ENCODE measurements at regions not wholly inside any gene's neighbourhood (a gene's known extent, or its start where the extent isn't known, plus 50 kb on each side); places are given as distances from the start of the nearest gene placed in this dataset.
"Not testable (repeated sequence)": the region's sequence is repeated elsewhere in the genome, so short reads cannot be mapped to it uniquely, and the experiment has no call there.

GRCh38 chr11:33971530-33971929 is 79.7 kb upstream of the LMO2 start:
- not testable (repeated sequence) for DNase-seq (ENCODE audit: low spot score)

- DNase-seq (ENCODE audit: low spot score), result peak; percentile 49
Observed at GRCh38 chr11:33970984-33971466, 79.1 kb upstream of the LMO2 start.

- no peak for DNase-seq (ENCODE audit: low spot score)
Observed at GRCh38 chr11:33967451-33967850, 75.6 kb upstream of the LMO2 start.

GRCh38 chr11:33965032-33965431 is 73.2 kb upstream of the LMO2 start:
- DNase-seq (ENCODE audit: low spot score), result no peak

GRCh38 chr11:33959855-33960400 is 68.1 kb upstream of the LMO2 start:
- no peak for DNase-seq (ENCODE audit: low spot score)

GRCh38 chr11:33957304-33957917 is 65.5 kb upstream of the LMO2 start:
- DNase-seq (ENCODE audit: low spot score), result no peak

- no peak for DNase-seq (ENCODE audit: low spot score)
Observed at GRCh38 chr11:33956611-33957010, 64.7 kb upstream of the LMO2 start.

- no peak for DNase-seq (ENCODE audit: low spot score)
Observed at GRCh38 chr11:33953289-33953688, 61.4 kb upstream of the LMO2 start.

- DNase-seq (ENCODE audit: low spot score), result no peak
Observed at GRCh38 chr11:33952805-33953204, 60.9 kb upstream of the LMO2 start.

GRCh38 chr11:33949252-33949913 is 57.5 kb upstream of the LMO2 start:
- no peak for DNase-seq (ENCODE audit: low spot score)

GRCh38 chr11:33948494-33948893 is 56.6 kb upstream of the LMO2 start:
- DNase-seq (ENCODE audit: low spot score), result no peak

GRCh38 chr11:33947918-33948317 is 56.0 kb upstream of the LMO2 start:
- not testable (repeated sequence) for DNase-seq (ENCODE audit: low spot score)

GRCh38 chr11:33946930-33947329 is 55.1 kb upstream of the LMO2 start:
- DNase-seq (ENCODE audit: low spot score), result no peak

- DNase-seq (ENCODE audit: low spot score), result no peak
Observed at GRCh38 chr11:33945481-33946268, 53.8 kb upstream of the LMO2 start.

- no peak for DNase-seq (ENCODE audit: low spot score)
Observed at GRCh38 chr11:33944693-33945424, 53.0 kb upstream of the LMO2 start.

GRCh38 chr11:33944345-33944692 is 52.4 kb upstream of the LMO2 start:
- no peak for DNase-seq (ENCODE audit: low spot score)

- DNase-seq (ENCODE audit: low spot score), result no peak
Observed at GRCh38 chr11:33942954-33943353, 51.1 kb upstream of the LMO2 start.

- DNase-seq (ENCODE audit: low spot score), result no peak
Observed at GRCh38 chr11:33941637-33942160, 49.8 kb upstream of the LMO2 start.

All from ureter (tissue), 1 donor.